SHP77 treated with DMSO at 0.1 percent for 48 hours (cell line): ENCODE measurements at regions not wholly inside any gene's neighbourhood (a gene's known extent, or its start where the extent isn't known, plus 50 kb on each side); places are given as distances from the start of the nearest gene placed in this dataset.

Experiments used
- DNase-seq: peaks from one replicate; lab custom pipeline; 2025; lab: John Stamatoyannopoulos, UW

DNA sequence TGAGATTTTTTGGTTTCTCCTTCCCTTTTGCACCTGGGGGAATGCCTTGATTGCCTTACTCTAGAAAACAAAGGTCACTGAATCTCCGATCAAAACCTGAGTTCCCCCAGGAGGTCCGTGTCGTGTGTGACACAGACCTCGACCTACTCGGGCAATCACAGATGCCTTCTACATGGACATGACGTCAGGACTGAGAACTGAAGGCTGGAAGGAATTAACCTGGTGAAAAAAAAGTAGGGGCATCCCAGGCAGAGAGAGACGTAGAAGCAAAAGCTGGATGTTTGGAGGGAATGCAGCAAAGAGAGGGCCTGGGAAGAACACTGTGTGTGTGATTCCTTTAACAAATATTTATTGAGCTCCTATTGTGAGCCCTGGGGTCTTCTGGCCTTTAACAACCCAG, 178.0 kb downstream of the PRDM2 start:
- DNase-seq, result no peak

DNA sequence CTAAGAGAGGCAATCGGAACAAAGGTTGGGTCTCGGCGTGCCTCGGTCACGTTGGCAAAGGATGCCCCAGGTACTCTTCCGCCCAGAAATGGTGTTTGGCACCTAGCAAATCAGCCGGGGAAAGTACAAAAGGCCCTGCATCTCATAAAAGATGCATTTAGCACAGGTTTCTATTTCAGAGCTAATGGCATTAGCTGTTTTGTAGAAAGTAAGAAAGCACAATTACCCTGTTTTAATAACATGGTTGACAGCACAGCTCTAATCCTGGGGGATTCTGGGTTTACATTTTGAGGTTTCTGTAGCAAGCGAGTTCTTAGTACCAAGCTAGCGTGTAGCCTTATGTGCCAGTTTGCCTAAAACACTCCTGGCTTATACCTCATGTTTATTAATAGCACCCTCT, 178.5 kb downstream of the PRDM2 start:
- no peak for DNase-seq

DNA sequence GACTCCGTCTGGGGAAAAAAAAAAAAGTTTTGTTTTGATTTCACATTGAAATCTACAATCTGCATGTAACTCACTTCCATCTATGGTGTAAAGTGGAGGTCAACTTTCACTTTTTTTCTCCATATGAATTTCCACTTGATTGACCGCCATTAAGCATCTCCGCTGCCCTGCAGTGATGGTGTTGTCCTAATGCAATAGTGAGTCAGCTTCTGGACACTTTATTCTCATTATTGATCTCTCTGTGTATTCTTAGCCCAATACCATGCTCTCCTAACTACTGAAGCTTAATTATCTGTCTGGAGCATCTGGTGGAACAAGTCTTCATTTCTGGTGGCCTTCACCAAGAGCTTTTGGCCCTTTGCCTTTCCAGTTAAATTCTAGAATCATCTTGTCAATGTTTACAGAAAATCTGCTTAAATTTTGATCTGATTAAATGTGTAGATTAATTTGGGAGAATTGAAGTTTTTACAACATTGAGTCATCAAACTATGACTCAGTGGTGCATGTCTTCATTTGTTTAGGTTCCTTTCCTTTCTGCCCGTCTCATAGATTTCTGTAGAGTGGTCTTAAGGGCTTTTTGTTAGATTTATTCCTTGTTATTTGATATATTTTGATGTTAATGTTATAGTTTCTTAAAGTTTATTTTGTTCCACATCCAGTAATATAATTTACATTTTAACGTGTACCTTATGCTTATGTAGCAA, 181.5 kb downstream of the PRDM2 start:
- no peak for DNase-seq

DNA sequence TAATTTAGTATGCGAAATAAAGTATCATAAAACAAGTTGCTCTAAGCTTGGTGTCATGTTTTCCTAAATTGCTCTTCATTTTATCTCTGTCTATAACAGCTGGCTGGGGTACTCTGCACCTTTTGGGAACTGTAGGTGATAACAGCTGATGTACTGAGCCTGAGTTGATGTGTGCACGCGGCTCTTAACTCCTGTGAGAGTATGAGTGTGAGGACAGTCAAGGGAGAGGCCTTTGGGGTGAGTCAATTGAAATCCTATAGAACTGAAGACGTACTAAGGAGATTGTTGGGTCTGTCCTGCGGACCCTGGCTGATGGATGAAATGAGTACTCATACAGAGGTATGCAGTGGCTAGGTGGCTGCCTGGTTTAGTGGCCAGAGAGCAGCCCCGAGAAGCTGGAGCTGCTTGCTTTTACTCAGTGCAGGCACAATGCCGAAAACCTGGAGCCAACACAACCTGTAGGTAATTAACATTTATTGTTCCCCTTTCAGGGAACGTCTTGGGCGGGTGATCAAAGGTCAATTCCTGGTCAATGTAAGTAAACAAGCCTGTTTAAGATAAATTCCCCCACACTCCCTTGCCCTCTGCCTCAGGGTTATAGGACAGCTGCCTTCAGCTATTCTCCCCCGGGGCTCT, 188.5 kb downstream of the PRDM2 start:
- no peak for DNase-seq

DNA sequence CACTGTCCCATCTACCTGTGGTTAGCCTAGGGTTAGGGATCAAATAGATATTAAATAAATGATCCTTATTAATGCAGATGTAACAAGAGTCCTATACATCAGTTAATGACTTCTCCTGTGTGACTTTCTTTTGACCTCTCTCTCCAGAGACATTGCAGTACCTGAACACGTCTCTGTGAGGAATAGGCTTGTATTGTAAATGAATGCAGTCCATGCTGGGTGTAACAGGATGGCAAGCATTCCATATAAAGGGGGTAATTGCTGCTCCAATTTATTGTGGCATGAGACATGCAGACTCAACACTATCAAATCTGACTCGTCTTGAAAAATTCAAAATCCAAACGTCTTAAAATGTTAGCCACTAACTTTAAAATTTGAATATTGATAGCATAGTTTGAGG, 189.5 kb downstream of the PRDM2 start:
- DNase-seq, result no peak

DNA sequence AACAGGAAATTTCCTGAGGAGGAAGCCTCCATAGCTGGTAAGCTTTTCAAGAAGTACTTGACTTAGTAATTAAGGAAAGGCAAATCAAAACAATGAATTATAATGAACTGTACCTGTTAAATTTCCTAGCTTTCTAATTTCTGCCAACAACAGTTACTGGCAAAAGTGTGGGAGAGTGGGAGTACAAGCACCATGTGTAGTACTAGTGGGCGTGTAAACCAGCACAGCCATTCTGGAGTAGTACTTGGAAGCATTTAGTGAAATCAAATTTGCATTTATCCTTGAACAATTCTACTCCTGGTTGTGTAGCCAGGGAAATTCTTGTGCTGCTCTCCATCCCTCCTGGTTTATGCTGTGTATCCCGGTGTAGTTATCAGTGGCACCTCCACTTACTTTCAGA, 190.8 kb downstream of the PRDM2 start:
- no peak for DNase-seq

DNA sequence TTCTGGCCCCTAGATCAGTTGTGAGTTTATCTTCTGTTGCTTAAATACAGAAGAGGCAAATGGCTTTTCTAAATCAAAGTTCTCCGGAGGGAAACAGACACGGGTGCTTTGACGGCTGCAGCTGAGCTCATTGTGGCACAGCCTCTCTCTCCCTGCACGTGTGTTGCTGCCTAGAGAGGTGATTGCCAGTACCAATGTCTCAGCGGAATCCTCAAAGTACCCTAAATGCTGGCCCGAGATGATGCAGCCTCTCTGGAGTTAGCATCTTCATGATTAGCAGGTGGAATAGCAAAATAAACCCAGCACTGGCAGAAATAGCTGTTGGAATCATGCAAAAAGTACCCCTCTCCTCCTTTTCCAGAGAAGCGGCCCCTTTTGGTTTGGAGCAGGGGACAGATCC, 192.2 kb downstream of the PRDM2 start:
- no peak for DNase-seq

DNA sequence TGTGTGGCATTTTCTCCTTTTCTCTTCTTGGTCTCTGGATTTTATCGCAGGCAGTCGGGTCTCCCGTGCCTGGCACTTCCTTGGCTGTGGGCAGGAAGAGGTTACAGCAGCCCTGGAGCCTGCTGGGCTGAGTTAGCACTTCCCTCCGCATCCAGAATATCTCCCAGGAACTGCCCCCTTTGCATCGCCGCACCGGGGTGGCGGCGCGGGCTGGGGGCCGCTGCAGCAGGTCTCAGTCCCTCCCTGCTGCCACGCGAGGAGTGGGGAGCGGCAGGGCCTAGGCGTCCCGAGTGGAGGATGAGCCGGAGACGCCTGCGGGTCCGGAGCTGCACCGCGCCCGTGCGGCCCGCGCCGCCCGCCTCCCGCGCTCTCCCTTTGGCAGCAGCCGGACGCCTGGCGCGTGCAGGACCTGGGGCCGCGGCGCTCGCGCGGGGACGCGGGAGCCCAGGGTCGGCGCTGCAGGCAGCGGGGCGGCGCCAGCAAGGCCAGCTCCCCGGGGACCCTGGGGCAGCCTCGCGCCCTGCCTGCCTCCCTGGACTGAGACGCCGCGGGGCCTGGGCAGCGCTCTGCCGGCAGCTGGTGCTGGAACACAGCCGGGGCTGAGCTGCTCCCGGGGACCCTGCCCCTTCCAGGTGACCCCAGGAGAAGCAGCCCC, 192.8 kb downstream of the PRDM2 start:
- DNase-seq, result no peak

DNA sequence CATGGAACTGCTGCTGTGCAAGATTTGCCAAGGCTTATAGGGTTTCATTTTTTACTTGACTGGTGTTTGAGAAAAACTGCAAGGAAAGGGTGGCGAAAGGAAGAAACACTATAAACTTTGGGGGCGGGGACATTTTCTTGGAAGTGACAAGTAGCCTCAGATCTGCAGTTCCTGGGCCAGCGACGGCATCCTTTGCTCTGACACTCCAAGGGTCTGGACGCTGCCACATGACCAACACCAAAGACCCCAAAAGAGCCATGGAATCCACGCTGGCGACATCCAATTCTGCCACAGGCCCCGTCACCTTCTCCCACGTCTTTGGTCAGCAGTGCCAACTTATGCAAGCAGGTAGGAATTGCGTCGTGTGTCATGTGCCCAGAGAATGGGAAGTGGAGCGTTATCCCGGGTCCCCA, 193.4 kb downstream of the PRDM2 start:
- no peak for DNase-seq

DNA sequence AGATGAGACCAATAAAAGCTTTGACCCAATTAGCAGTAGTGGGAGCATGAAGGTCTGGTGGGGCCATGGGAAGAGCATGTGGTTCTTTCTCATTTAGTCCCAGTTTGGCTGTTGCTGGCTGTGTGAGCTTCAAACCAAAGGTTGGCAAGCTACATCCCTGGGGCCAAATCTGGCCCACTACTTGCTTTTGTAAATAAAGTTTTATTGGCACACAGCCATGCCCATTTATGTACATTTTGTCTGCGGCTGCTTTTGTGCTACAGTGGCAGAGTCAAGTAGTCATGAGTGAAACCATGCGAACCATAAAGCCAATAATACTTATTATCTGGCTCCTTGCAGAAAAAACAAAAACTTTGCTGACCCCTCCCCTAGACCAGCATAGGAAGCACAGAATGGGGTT, 196.9 kb downstream of the PRDM2 start:
- DNase-seq, result no peak

DNA sequence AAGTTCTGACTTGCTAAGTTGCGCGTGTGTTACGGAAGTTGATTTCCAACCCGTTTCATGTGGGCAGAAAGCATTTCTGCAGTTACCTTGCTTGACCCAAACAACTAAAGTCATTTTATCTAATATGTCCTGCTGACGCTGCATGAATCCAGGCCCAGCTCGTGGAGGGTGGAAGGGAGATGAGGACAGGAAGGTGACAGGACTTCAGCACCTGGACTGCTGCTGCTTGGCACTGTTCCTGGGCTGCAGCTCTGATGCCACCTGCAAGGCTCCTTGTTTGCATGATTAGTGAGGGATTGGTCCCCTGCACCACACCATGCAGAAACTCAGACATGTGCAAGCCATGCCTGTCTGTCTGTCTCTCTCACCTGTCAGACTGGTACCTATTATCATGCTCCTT, 198.4 kb downstream of the PRDM2 start:
- DNase-seq, result no peak

DNA sequence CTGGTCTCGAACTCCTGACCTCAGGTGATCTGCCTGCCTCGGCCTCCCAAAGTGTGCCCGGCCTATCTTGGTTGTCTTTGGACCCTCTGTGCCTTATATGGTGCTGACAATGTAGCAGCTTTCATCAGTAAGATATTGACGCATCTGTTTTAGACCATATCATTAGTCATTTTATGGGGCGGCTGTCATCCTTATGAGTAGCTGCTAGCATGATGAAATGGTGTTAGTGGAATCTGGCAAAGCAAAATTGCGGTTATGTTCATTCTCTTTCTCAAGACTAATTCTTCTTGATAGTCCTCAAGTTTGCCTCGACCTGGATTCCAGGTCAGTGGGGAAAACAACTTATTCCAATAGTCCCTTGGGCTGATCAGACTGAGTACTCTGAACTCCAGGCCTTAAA, 199.9 kb downstream of the PRDM2 start:
- DNase-seq, result no peak

DNA sequence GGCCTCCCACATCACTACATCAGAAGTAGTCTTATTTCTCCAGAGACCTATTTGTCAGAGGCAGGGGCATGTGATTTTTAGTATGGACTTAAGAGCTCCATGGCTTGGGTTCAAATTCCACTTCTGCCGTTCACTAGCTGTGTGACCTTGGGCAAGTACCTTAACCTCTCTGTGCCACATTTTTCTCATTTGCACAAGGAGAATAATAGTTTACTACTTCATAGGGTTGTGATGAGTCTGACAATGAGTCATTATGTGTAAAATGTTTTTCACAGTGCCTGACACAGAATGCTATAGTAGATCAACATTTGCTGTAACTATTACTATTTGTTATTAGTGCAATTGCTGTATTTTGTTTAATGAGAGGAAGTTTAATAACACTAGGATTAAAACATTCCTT, 200.6 kb downstream of the PRDM2 start:
- DNase-seq, result no peak

DNA sequence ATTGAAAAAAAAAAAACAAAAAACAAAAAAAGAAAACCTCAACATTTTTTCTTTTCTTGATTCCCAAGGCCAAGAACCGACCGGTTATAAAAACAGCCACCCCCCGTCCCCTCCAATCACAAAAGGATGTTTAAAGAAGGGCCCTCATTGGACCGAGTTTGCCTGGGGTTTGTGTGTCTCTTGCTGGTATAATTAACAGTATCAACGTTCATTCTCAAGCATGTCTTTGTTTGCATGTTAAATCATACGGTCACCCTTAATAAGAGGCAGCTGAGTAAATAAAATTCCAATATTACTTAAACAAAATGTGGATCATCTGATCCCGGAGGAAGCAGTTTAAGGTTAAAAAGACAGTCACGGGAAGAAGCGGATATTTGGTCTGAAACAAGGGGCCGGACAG, 201.1 kb downstream of the PRDM2 start:
- no peak for DNase-seq

DNA sequence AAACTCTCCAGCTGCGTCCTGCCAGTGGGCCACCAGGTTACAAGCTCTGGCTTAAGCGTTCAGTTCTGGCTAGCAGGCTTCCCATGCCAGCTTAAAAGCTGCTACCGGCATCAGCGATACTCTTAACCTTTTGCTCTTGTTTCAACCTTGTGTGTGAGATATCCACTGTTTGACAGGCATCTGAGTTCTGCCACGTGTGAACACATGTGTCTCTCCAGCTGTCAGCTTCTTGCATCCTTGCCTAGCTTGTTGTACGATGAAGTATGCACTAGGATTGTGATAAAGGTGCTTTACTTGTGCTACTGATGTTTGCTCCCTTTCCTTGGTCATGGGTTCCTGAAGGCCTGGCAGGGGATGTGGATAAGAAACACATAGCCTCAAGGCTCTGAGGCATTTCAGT, 201.6 kb downstream of the PRDM2 start:
- no peak for DNase-seq

DNA sequence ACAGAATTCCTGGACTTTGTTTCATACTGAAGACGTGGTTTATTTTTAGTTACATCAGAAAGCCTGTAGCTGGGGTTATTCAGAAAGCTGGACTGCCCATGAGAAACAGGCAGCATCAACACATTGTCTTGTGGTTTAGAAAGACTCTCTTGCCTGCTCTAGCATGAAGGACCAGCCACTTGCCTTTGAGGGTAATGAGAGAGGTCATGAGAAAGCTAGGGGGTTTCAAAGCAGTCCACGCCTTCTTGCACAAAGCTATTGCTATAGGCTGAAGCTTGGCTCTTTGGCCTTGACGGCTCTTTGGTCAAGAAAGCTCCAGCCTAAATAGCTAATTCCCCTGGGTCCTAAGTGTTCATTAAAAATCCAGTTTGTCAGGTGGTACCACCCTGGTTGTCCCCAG, 208.1 kb downstream of the PRDM2 start:
- DNase-seq, result no peak

DNA sequence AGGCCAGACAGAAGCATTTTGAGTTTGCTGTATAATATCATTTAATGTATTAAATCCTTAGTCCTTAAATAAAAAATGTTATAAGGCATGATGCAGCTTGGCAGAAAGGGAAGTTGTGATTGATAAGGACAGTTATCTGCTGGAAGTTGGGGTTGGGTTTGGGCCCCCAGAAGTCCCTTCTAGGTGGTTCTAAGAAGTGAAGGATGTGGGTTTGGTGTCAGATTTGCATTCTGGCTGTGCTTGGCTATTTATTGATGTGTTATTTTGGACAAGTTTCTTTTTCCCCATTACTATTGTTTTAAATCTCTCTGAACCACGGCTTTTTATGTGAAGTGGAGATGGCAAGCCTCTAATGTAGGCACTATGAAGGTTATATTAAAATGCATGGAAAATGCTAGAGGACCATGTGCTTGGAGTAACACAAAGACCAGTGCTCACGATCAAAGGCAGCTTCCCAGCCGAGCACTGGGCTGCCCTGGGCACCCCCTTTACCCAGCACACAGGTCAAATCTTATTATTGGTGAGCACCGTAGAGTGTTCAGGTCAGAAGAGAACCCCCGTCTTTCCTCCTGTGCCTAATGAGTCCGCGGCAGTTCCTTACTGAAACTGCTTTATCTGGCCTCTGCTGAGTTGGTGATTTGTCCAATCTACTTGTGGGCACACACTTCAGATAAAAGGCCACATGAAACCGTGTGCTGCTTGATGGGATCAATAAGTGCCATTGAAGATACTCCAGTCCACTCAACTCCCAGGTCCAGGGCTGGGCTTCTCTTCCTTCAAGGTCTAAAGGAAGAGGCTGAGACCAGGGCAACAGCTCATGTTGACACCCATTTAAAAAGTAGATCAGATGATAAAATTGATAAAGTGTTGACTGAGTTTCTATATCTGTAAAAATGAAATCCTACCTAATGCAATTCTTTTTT, 212.0 kb downstream of the PRDM2 start:
- DNase-seq, result no peak

DNA sequence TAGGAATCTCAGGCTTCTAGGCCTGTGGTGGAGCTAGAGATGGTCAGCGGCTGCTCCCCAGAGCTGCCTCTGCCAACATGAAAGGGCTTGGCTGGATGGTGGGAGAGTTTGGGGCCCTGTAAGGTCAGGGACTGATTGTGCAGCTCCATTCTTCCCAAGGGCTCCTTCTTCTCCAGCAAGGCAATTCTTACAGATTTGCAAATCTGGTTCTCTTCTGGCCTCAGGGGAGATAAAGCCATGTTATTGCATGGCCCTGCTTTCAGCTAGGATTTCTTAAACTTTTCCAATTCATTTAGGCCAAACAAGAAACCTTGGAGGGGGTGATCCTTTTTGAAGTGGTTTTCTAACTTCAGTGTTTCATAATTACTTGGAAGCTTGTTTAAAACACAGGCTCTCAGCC, 213.4 kb downstream of the PRDM2 start:
- DNase-seq, result no peak

DNA sequence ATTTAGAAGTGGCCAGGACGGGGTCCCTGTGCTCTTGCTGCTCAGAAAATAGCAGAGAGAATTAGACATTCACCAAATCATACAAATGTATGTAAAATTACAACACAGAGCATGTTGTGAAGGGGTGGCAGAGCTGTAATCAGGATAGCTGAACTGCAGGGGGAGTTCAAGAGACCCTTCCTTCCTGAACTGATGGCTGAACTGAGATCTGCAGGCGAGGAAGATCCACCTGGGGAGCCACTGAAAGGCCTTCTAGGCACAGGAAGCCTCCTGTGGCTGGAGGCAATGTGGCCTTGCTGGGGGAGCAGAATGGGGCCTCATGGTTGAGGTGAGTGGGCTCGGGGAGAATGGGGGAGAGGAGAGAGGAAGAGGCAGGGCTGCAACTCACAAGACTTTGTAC, 216.5 kb downstream of the PRDM2 start:
- DNase-seq, result no peak

DNA sequence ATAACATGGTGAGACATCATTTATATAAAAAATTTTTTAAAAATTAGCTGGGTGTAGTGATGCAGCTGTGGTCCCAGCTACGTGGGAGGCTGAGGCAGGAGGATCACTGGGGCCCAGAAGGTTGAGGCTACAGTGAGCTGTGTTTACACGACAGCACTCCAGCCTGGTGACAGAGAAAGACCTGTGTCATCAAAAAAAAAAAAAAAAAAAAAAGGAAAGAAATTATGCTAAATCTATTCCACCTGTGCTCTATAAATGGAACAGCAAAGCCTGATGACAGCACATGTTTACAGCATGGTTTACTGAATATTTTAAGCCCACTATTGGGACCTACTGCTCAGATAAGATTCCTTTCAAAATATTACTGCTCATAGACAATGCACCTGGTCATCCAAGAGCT, 217.6 kb downstream of the PRDM2 start:
- DNase-seq, result no peak

DNA sequence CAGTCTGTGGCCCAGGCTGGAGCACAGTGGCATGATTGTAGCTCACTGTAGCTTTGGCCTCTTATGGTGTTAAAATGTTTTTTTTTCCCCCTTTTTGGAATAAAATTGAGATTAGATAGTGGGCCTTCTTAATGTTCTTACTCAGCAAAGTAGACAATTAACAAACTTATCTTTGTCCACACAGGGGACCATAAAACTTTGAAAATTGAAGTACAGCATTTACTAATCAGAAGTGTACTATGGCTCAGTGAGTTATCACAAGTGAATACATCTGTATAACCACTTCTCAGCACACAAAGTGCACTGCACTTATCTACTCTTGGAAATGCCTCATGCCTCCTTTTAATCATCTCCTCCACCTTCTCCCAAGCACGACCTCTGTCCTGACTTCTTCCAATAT, 218.9 kb downstream of the PRDM2 start:
- no peak for DNase-seq

DNA sequence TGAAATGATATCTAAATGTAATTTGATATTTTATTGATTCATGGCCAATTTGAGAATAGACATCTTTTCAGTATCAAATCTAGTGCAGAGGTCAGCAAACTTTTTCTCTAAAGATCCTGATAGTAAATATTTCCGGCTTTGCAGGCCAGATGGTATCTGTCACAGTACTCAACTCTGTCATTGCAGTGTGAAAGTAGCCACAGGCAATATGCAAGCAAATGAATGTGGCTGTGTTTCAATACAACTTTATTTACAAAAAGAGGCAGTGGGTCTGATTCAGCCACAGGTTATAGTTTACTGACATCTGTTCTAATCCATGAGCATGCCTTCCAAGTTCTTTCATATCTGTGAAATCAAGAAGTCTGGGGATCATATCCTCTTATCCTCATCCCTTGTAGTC, 221.2 kb downstream of the PRDM2 start:
- no peak for DNase-seq
